MG63 (cell line): ENCODE measurements at regions not wholly inside any gene's neighbourhood (a gene's known extent, or its start where the extent isn't known, plus 50 kb on each side); places are given as distances from the start of the nearest gene placed in this dataset.
"Not testable (repeated sequence)": the region's sequence is repeated elsewhere in the genome, so short reads cannot be mapped to it uniquely, and the experiment has no call there.

Experiments
- DNase-seq: peaks from one replicate; pipeline ENCODE4 v3.0.0-alpha.2; 2020
- H3K27me3 ChIP-seq: fragments of 250-450 bp; sonication (Bioruptor Pico); 2 replicates; pipeline ENCODE4 v1.5.1; 2020; ENCODE audit warnings: mild to moderate bottlenecking, moderate library complexity
- H3K36me3 ChIP-seq: fragments of 250-450 bp; sonication (Bioruptor Pico); 2 replicates; pipeline ENCODE4 v1.5.1; 2020; ENCODE audit warnings: mild to moderate bottlenecking, moderate library complexity
- H3K4me3 ChIP-seq: fragments of 250-450 bp; sonication (Bioruptor Pico); 2 replicates; pipeline ENCODE4 v1.5.1; 2020; ENCODE audit warnings: mild to moderate bottlenecking, moderate library complexity
- H3K9me3 ChIP-seq: fragments of 250-450 bp; sonication (Bioruptor Pico); 2 replicates; pipeline ENCODE4 v1.5.1; 2020; ENCODE audit warnings: mild to moderate bottlenecking, moderate library complexity

DNA sequence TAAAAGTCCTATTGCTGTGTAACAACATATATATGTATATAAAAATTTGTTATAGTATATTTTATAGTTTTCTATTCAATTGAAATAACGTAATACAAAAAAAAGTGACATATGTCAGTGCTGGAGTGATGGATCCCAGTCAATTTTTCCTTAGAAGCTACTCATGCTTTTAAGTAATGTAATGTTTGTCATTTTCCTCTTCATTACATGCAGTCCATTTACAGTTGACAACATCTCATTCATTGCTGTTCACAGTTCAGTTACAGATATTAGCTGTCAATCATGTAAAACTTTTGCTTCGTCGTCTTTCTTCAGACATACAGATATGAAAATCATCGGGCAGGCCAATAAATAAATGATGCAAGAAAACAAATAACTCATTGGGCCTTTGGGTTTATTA lies 525.1 kb upstream of the PRR20A start:
- no peaks in the 10 kb centered on the region for H3K9me3 ChIP-seq
- no peak overlapping the region for H3K4me3 ChIP-seq
- no peaks in the 10 kb centered on the region for H3K27me3 ChIP-seq
- H3K36me3 ChIP-seq, result no peaks in the 10 kb centered on the region
- no peak for DNase-seq

- no peak for DNase-seq
- Histone ChIP-seq H3K4me3 (no peak overlapping the region), H3K9me3 (no peaks in the 10 kb centered on the region)
Observed at GRCh38 chr13:56622840-56623239, 517.9 kb upstream of the PRR20A start.

GRCh38 chr13:56628886-56629285 lies 511.8 kb upstream of the PRR20A start:
- H3K9me3 ChIP-seq, H3K4me3 ChIP-seq, H3K27me3 ChIP-seq, DNase-seq, H3K36me3 ChIP-seq: not testable (repeated sequence)

More at GRCh38 chr13:56622840-56623239, 517.9 kb upstream of the PRR20A start:
- no peaks in the 10 kb centered on the region for H3K36me3 ChIP-seq
- H3K27me3 ChIP-seq, result no peaks in the 10 kb centered on the region

DNA sequence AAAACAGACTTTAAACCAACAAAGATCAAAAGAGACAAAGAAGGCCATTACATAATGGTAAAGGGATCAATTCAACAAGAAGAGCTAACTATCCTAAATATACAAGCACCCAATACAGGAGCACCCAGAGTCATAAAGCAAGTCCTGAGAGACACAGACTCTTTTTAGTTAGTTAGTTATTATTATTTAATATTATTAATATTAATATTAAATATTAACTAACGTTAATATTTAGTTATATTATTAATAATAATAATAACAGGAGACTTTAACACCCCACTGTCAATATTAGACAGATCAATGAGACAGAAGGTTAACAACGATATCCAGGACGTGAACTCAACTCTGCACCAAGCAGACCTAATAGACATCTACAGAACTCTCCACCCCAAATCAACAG lies 509.7 kb upstream of the PRR20A start:
- not testable (repeated sequence) for H3K9me3 ChIP-seq

DNA sequence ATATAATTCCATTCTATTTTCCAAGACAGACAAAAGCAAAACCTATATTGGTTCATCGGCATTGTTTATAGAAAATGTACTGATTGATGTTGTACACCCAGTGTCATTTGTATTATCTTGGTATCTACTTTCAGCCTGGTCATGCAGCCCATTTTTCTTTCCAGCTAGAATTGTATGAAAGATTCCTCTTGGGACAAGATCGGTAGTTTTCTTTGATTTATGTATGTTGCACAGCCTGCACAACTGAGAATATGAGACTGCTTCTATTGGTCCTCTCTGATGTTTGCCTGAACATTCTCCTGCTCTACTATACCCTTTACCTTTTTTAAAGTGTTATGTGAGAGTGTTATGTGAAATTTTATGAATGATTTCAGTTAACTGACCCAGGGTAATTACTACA lies 487.7 kb upstream of the PRR20A start:
- no peak for DNase-seq

More for the DNA sequence above, 509.7 kb upstream of the PRR20A start:
- not testable (repeated sequence) for DNase-seq, H3K36me3 ChIP-seq, H3K27me3 ChIP-seq, H3K4me3 ChIP-seq

DNA sequence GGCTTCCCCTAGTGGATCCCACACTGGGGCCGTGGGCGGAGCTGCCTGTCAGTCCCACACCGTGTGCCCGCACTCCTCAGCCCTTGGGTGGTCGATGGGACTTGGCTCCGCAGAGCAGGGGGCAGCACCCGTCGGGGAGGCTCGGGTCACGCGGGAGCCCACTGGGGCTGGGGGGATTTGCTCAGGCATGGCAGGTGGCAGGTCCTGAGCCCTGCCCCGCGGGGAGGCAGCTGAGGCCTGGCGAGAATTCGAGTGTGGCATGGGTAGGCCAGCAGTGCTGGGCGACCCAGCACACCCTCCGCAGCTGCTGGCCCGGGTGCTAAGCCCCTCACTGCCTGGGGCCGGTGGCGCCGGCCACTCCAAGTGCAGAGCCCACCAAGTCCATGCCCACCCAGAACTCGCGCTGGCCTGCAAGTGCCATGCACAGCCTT lies 481.7 kb upstream of the PRR20A start:
- Histone ChIP-seq H3K36me3 (no peaks in the 10 kb centered on the region), H3K9me3 (no peaks in the 10 kb centered on the region), H3K4me3 (no peak overlapping the region), H3K27me3 (no peaks in the 10 kb centered on the region)
- DNase-seq, result no peak

More for the DNA sequence above, 487.7 kb upstream of the PRR20A start:
- no peaks in the 10 kb centered on the region for H3K9me3 ChIP-seq
- no peaks in the 10 kb centered on the region for H3K27me3 ChIP-seq
- H3K4me3 ChIP-seq, result no peak overlapping the region
- no peaks in the 10 kb centered on the region for H3K36me3 ChIP-seq

- H3K9me3 ChIP-seq, result no peaks in the 10 kb centered on the region
- H3K27me3 ChIP-seq, result no peaks in the 10 kb centered on the region
- no peak for DNase-seq
- no peak overlapping the region for H3K4me3 ChIP-seq
- H3K36me3 ChIP-seq, result no peaks in the 10 kb centered on the region
Observed at GRCh38 chr13:56670563-56670962, 470.2 kb upstream of the PRR20A start.

GRCh38 chr13:56681404-56681803 lies 459.3 kb upstream of the PRR20A start:
- DNase-seq, result no peak
- no peak overlapping the region for H3K4me3 ChIP-seq
- no peaks in the 10 kb centered on the region; the same call in 1 of the 2 replicates for H3K9me3 ChIP-seq
- H3K27me3 ChIP-seq, result no peaks in the 10 kb centered on the region
- H3K36me3 ChIP-seq, result no peaks in the 10 kb centered on the region

GRCh38 chr13:56687131-56687530 lies 453.6 kb upstream of the PRR20A start:
- H3K36me3 ChIP-seq, result no peaks in the 10 kb centered on the region
- no peak overlapping the region for H3K4me3 ChIP-seq
- H3K27me3 ChIP-seq, result no peaks in the 10 kb centered on the region
- DNase-seq, result no peak
- H3K9me3 ChIP-seq, result no peaks in the 10 kb centered on the region

DNA sequence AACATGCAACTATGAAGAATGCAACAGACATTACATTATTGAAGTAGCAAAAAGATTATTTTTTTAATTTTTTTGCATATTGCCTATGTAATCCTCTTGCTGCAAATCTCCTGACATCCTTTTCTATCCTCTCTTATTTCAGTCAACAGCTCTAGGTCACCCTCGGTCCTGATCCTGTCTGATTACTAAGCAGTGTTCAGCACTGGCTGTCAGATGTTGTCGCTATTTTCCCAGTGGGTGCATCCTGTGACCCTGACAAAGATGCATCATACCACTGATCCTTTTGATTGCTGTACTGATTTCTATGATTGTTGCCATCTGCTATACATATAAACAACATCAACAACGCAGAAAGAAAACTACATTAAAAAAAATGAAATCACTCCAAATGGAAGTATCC lies 443.7 kb upstream of the PRR20A start:
- Histone ChIP-seq H3K9me3 (no peaks in the 10 kb centered on the region), H3K27me3 (no peaks in the 10 kb centered on the region), H3K36me3 (no peaks in the 10 kb centered on the region), H3K4me3 (no peak overlapping the region)
- no peak for DNase-seq

DNA sequence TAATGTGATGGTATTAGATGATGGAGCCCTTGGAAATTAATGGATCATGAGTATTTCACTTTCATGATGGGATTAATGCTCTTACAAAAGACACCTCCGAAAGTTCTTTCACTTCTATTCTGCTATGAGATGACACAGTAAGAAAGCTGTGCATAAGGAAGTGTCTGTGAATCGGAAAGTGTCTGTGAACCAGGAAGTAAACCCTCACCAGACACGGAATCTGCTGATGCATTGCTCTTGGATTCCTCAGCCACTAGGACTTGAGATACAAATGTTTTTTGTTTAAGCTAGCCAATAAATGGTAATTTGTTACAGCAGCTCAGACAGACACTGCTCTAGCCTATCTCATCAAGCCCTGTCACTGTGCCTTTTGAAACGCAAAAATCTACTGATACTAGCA lies 440.4 kb upstream of the PRR20A start:
- H3K9me3 ChIP-seq, result no peaks in the 10 kb centered on the region
- H3K4me3 ChIP-seq, result no peak overlapping the region
- no peaks in the 10 kb centered on the region for H3K36me3 ChIP-seq
- no peak for DNase-seq
- H3K27me3 ChIP-seq, result no peaks in the 10 kb centered on the region

GRCh38 chr13:56706485-56706884 lies 434.2 kb upstream of the PRR20A start:
- Histone ChIP-seq H3K27me3 (no peaks in the 10 kb centered on the region), H3K9me3 (no peaks in the 10 kb centered on the region), H3K4me3 (no peak overlapping the region), H3K36me3 (no peaks in the 10 kb centered on the region)
- no peak for DNase-seq

- no peak overlapping the region for H3K4me3 ChIP-seq
- no peaks in the 10 kb centered on the region for H3K36me3 ChIP-seq
- no peaks in the 10 kb centered on the region for H3K9me3 ChIP-seq
- no peaks in the 10 kb centered on the region for H3K27me3 ChIP-seq
- DNase-seq, result no peak
Observed at GRCh38 chr13:56713656-56714055, 427.1 kb upstream of the PRR20A start.

DNA sequence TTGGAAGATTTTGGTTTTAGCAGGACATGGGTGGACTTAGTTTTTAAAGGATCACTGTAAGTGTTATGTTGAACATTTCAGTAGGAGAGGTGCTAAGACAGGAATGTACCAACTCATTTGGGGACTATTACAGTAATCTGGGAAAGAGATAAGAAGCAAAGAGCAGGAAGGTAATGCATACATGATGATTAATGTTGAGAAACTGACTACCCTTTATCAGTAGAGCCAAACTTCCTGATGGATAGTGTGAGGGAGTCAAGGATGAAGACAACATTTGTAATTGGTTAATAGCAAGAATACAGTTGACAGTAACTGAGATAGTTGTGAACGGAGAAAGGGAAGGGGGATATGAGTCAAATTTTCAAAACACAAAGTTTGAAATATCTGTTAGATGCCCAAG lies 421.9 kb upstream of the PRR20A start:
- Histone ChIP-seq H3K36me3 (no peaks in the 10 kb centered on the region), H3K27me3 (no peaks in the 10 kb centered on the region), H3K4me3 (no peak overlapping the region), H3K9me3 (no peaks in the 10 kb centered on the region)
- DNase-seq, result no peak

- H3K36me3 ChIP-seq, result no peaks in the 10 kb centered on the region
- no peak overlapping the region for H3K4me3 ChIP-seq
- no peaks in the 10 kb centered on the region for H3K27me3 ChIP-seq
- no peaks in the 10 kb centered on the region for H3K9me3 ChIP-seq
- DNase-seq, result no peak
Observed at GRCh38 chr13:56720841-56721240, 419.9 kb upstream of the PRR20A start.

- Histone ChIP-seq H3K36me3 (no peaks in the 10 kb centered on the region), H3K4me3 (no peak overlapping the region), H3K27me3 (no peaks in the 10 kb centered on the region), H3K9me3 (no peaks in the 10 kb centered on the region)
- DNase-seq, result no peak
Observed at GRCh38 chr13:56735537-56735942, 405.2 kb upstream of the PRR20A start.

GRCh38 chr13:56736966-56737365 lies 403.8 kb upstream of the PRR20A start:
- Histone ChIP-seq H3K27me3 (no peaks in the 10 kb centered on the region), H3K36me3 (no peaks in the 10 kb centered on the region), H3K9me3 (no peaks in the 10 kb centered on the region), H3K4me3 (no peak overlapping the region)
- DNase-seq, result no peak

DNA sequence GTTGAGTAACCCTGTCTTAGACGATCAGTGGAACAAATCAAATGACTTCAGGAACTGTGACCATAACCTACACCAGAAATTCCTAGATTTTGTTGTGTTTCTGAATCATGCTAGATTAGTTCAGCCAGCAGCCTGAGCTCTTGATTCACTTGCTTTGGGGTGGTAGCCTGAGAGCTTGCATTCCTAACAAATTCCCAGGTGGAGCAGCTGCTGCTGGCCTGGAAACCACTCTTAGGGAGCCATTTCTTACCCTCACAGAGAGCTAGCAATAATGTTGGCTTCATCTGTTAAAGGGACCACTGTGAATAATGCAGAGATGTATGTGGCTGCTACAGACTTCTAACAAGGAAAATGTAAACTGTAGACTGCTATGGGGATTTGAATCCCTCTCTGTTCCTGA lies 388.1 kb upstream of the PRR20A start:
- no peak for DNase-seq
- no peaks in the 10 kb centered on the region for H3K27me3 ChIP-seq
- no peaks in the 10 kb centered on the region for H3K9me3 ChIP-seq
- H3K4me3 ChIP-seq, result no peak overlapping the region
- no peaks in the 10 kb centered on the region for H3K36me3 ChIP-seq
